ENCODE measurements at regions not wholly inside any gene's neighbourhood (a gene's known extent, or its start where the extent isn't known, plus 50 kb on each side); places are given as distances from the start of the nearest gene placed in this dataset.

- ATAC-seq (ENCODE audit: low FRiP score) (no peak), DNase-seq (ENCODE audit: low spot score) (no peak)
- TF ChIP-seq, protein P1, sequence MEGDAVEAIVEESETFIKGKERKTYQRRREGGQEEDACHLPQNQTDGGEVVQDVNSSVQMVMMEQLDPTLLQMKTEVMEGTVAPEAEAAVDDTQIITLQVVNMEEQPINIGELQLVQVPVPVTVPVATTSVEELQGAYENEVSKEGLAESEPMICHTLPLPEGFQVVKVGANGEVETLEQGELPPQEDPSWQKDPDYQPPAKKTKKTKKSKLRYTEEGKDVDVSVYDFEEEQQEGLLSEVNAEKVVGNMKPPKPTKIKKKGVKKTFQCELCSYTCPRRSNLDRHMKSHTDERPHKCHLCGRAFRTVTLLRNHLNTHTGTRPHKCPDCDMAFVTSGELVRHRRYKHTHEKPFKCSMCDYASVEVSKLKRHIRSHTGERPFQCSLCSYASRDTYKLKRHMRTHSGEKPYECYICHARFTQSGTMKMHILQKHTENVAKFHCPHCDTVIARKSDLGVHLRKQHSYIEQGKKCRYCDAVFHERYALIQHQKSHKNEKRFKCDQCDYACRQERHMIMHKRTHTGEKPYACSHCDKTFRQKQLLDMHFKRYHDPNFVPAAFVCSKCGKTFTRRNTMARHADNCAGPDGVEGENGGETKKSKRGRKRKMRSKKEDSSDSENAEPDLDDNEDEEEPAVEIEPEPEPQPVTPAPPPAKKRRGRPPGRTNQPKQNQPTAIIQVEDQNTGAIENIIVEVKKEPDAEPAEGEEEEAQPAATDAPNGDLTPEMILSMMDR (IDR thresholded peaks at IDR 0.05) = no peak
Observed at GRCh38 chr10:105644559-105644958, 1003.5 kb downstream of the SORCS3 start.

DNA sequence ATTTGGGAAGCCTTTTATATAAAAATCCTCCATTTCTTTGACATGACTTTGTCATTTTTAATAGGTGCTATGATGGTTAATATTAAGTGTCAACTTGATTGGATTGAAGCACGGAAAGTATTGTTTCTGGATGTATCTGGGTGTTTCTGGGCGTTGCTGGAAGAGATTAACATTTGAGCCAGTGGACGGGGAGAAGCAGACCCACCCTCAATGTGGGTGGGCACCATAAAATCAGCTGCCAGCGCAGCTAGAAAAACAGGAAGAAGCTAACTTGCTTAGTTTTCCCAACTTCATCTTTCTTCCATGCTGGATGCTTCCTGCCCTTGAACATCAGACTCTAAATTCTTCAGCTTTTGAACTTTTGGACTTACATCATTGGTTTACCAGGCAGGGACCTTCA, 1003.0 kb downstream of the SORCS3 start:
- DNase-seq (ENCODE audit: low spot score) (no peak), ATAC-seq (ENCODE audit: low FRiP score) (no peak)
- TF ChIP-seq, protein P1 (IDR thresholded peaks at IDR 0.05) = no peak

- TF ChIP-seq, protein P1 (IDR thresholded peaks at IDR 0.05) = no peak
- DNase-seq (ENCODE audit: low spot score) = no peak
- no peak for ATAC-seq (ENCODE audit: low FRiP score)
Observed at GRCh38 chr10:105643660-105644059, 1002.6 kb downstream of the SORCS3 start.

DNA sequence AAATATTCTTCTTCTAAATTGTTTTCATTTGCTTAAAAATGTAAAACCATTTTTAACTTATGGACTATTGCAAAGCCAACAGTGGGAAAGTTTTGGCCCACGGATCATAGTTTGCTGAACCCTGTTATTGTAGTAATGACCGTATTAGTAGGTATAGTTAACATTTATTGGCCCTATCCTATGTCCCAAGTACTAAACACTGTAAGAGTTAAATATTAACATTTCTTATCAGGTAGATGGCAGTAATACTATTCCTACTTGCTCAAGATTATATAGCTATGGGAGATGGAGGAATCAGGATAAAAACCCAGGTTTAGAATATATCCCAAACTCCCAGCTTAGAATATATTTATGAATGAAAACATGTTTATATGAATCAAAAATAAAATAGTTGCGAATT, 993.2 kb downstream of the SORCS3 start:
- ATAC-seq (ENCODE audit: low FRiP score) = no peak
- no peak for DNase-seq (ENCODE audit: low spot score)
- TF ChIP-seq, protein P1 (IDR thresholded peaks at IDR 0.05) = no peak

DNA sequence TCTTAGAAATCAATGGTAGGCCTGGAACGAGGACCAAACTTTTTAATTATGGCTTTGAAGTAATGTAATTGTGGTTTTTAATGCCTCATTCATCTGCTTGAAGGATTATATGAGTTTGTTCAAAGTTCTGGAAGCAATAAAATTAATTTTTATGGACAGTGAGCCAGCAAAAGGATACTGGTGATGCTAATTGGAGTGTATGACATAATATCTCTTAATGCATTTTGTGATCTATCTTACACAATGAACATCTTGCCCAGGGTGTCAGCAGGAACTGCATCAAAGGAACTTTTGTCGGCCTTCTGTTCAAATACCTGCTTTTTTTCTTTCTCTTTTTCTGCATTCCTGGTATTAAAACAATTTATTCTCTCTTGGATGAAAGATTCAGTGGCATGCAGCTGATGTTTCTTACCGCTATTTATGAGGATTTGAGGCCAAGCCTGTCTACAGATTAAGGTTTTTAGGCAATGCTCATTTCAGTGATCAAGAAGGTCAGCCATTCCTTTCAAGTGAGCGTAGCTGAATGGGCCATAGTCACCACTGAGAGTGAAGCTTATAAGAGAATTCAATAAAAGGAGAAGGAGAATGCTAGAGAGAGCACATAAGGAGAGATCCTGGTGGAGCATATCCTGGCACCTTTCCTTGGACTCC, 974.8 kb downstream of the SORCS3 start:
- TF ChIP-seq, protein P1 (IDR thresholded peaks at IDR 0.05) = no peak
- DNase-seq (ENCODE audit: low spot score) (no peak), ATAC-seq (ENCODE audit: low FRiP score) (no peak)

GRCh38 chr10:105611244-105611798, 970.2 kb downstream of the SORCS3 start:
- ATAC-seq (ENCODE audit: low FRiP score) (no peak), DNase-seq (ENCODE audit: low spot score) (no peak)
- TF ChIP-seq, protein P1 (IDR thresholded peaks at IDR 0.05) = no peak

DNA sequence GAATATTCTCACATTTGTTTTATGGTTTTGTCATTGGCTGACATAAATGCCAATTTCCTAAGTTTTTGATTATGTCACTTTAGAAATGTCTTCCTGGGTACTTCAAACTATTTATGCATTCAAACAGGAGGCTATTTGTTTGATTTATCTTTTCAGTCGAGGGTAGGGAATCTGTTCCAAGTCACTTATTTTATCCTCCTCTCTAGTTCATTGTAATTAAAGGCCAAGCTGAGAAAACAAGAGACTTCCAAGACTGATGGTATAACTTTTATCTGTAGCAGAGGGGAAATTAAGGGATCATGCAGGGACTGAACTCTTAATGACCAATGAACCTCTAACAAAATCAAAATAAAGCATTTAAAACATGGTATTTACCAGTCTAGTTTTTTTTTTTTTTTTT, 968.4 kb downstream of the SORCS3 start:
- no peak for DNase-seq (ENCODE audit: low spot score)
- TF ChIP-seq, protein P1 (IDR thresholded peaks at IDR 0.05) = no peak
- ATAC-seq (ENCODE audit: low FRiP score) = no peak

Data from omental fat pad (tissue), 3 donors.